ENCODE measurements at regions not wholly inside any gene's neighbourhood (a gene's known extent, or its start where the extent isn't known, plus 50 kb on each side); places are given as distances from the start of the nearest gene placed in this dataset.

GRCh38 chr9:74094766-74095165 lies 402.4 kb upstream of the RORB start:
- ChIA-PET POLR2A (no interaction called here), CTCF (no interaction called here)
- FAIRE-seq (no peak), DNase-seq (ENCODE audit: low read depth, low spot score) (no peak)
- Histone ChIP-seq H2AFZ (ENCODE audit: low read depth, low read length) (no peak overlapping the region), H3K4me3 (replicated peaks in 1 of 3; ENCODE audit: insufficient read depth in 1 of 3, low read depth in 1 of 3, low read length in 3 of 3) (no peak overlapping the region), H3K4me1 (ENCODE audit: control insufficient read depth, extremely low read depth, insufficient read depth, low read length) (no peaks in the 10 kb centered on the region), H3K27ac (ENCODE audit: insufficient read depth, low read depth, low read length) (no peak overlapping the region), H3K9me3 (replicated peaks; ENCODE audit: control insufficient read depth, insufficient read depth, low read length) (no peaks in the 10 kb centered on the region), H3K9ac (replicated peaks; ENCODE audit: extremely low read depth, insufficient read depth, low read length) (no peak overlapping the region), H4K20me1 (replicated peaks; ENCODE audit: control insufficient read depth, extremely low read depth, insufficient read depth, low read length) (no peaks in the 10 kb centered on the region), H3K36me3 (ENCODE audit: control insufficient read depth in 2 of 2, extremely low read depth in 1 of 2, insufficient read depth in 2 of 2, low read length in 2 of 2) (no peaks in the 10 kb centered on the region), H3K27me3 (ENCODE audit: control insufficient read depth in 2 of 2, insufficient read depth in 2 of 2, low read length in 2 of 2) (no peaks in the 10 kb centered on the region), H3K4me2 (ENCODE audit: insufficient read depth, low read length) (no peak overlapping the region), H3K9me1 (replicated peaks; ENCODE audit: control insufficient read depth, extremely low read depth, insufficient read depth, low read length) (no peaks in the 10 kb centered on the region), H3K79me2 (ENCODE audit: control insufficient read depth, insufficient read depth, low read length) (no peaks in the 10 kb centered on the region)
- intact Hi-C loops (cut with micrococcal nuclease): no loop called here
- dilution Hi-C loops (cut with MboI; ENCODE audit: extremely low pct_ligation_motif_present, low sequenced_read_pairs): no loop called here
- TF ChIP-seq FOS (IDR thresholded peaks at IDR 0.05; ENCODE audit: borderline replicate concordance, insufficient read depth, low read length): no peak
- TF ChIP-seq, protein P1, sequence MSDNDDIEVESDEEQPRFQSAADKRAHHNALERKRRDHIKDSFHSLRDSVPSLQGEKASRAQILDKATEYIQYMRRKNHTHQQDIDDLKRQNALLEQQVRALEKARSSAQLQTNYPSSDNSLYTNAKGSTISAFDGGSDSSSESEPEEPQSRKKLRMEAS (IDR thresholded peaks at IDR 0.05; ENCODE audit: insufficient read depth, insufficient read length): no peak
- BruUV-seq (replicated peaks): no TSS peak

DNA sequence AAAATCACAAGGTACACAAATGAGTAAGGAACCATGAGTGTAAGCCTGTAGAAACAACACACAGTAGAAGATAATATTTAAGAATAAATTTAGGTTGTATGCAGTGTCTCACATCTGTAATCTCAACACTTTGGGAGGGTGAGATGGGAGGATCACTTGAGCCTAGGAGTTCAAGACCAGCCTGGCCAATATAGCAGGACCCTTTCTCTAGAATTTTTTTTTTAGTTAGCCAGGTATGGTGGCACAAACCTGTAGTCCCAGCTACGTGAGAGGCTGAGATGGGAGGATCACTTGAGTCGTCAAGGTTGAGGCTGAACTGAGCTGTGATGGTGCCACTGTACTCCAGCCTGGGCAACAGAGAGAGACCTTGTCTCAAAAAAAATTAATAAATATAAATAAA lies 401.2 kb upstream of the RORB start:
- Histone ChIP-seq H3K27ac (ENCODE audit: insufficient read depth, low read depth, low read length) (no peak overlapping the region), H4K20me1 (replicated peaks; ENCODE audit: control insufficient read depth, extremely low read depth, insufficient read depth, low read length) (no peaks in the 10 kb centered on the region), H3K27me3 (ENCODE audit: control insufficient read depth in 2 of 2, insufficient read depth in 2 of 2, low read length in 2 of 2) (no peaks in the 10 kb centered on the region), H2AFZ (ENCODE audit: low read depth, low read length) (no peak overlapping the region), H3K9me3 (replicated peaks; ENCODE audit: control insufficient read depth, insufficient read depth, low read length) (no peaks in the 10 kb centered on the region), H3K4me3 (replicated peaks in 1 of 3; ENCODE audit: insufficient read depth in 1 of 3, low read depth in 1 of 3, low read length in 3 of 3) (no peak overlapping the region), H3K79me2 (ENCODE audit: control insufficient read depth, insufficient read depth, low read length) (no peaks in the 10 kb centered on the region), H3K9me1 (replicated peaks; ENCODE audit: control insufficient read depth, extremely low read depth, insufficient read depth, low read length) (no peaks in the 10 kb centered on the region), H3K9ac (replicated peaks; ENCODE audit: extremely low read depth, insufficient read depth, low read length) (no peak overlapping the region), H3K36me3 (ENCODE audit: control insufficient read depth in 2 of 2, extremely low read depth in 1 of 2, insufficient read depth in 2 of 2, low read length in 2 of 2) (no peaks in the 10 kb centered on the region), H3K4me2 (ENCODE audit: insufficient read depth, low read length) (no peak overlapping the region), H3K4me1 (ENCODE audit: control insufficient read depth, extremely low read depth, insufficient read depth, low read length) (no peaks in the 10 kb centered on the region)
- CTCF ChIA-PET: no interaction called here
- intact Hi-C loops (cut with micrococcal nuclease): no loop called here
- POLR2A ChIA-PET: no interaction called here
- TF ChIP-seq MYC (IDR thresholded peaks at IDR 0.05; ENCODE audit: low read depth, low read length) (no peak), JUN (IDR thresholded peaks at IDR 0.05; ENCODE audit: borderline replicate concordance, insufficient read depth, insufficient read length, low read depth) (no peak), POLR2AphosphoS5 (IDR thresholded peaks at IDR 0.05; ENCODE audit: insufficient read depth, low read depth, low read length) (no peak), EZH2 (IDR thresholded peaks at IDR 0.05; ENCODE audit: borderline replicate concordance, low read depth, low read length, severe bottlenecking) (no peak), GATA2 (IDR thresholded peaks at IDR 0.05; ENCODE audit: insufficient read depth, insufficient read length, low read depth, low read length) (no peak), POLR2A (IDR thresholded peaks at IDR 0.05; ENCODE audit: low read depth, low read length) (no peak)
- TF ChIP-seq, protein P1 (IDR thresholded peaks at IDR 0.05; ENCODE audit: insufficient read depth, insufficient read length): no peak
- dilution Hi-C loops (cut with MboI; ENCODE audit: extremely low pct_ligation_motif_present, low sequenced_read_pairs): no loop called here
- no TSS peak for BruUV-seq (replicated peaks)
- no peak for FAIRE-seq
- no peak for DNase-seq (ENCODE audit: low read depth, low spot score)

All from endothelial cell of umbilical vein (primary cell).